ENCODE measurements at regions not wholly inside any gene's neighbourhood (a gene's known extent, or its start where the extent isn't known, plus 50 kb on each side); places are given as distances from the start of the nearest gene placed in this dataset.

DNA sequence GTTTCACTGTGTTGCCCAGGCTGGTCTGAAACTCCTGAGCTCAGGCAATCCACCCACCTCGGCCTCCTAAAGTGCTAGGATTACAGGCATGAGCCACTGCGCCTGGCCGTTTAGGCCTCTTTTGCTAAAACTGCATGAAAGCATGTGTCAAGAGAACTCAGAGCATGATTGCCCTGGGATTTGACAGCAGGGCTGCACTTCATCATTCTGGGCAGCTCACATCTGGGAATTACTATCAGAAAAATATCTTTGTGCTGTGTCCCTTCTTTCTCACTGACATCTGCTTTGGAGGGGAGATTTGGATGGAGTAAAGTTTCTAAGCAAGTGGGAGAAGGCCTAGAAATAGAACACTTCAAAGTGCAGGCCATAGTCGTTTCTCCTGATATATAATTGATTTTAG is 59.6 kb upstream of the EIF2S2 start:
- no peak for TF ChIP-seq EZH2 (IDR thresholded peaks at IDR 0.05; ENCODE audit: low read length, missing control alignments)
- H4K20me1 ChIP-seq (ENCODE audit: control insufficient read depth, extremely low read depth, insufficient read depth, low read length) = no peaks in the 10 kb centered on the region

GRCh38 chr20:34172926-34173325 is 60.9 kb upstream of the EIF2S2 start:
- no peak for DNase-seq (ENCODE audit: low read depth in 2 of 2)
- H3K36me3 ChIP-seq (ENCODE audit: control insufficient read depth, insufficient read depth, low read length) = no peaks in the 10 kb centered on the region
- TF ChIP-seq CTCF (conservative IDR thresholded peaks at IDR 0.05 in 1 of 2, IDR thresholded peaks at IDR 0.05 in 1 of 2; ENCODE audit: low read depth in 1 of 2, low read length in 2 of 2) (no peak), EZH2 (IDR thresholded peaks at IDR 0.05; ENCODE audit: low read length, missing control alignments) (no peak)
- H3K4me2 ChIP-seq (ENCODE audit: extremely low read depth, insufficient read depth, low read length) = no peak overlapping the region
- no peaks in the 10 kb centered on the region for H3K27me3 ChIP-seq (ENCODE audit: control insufficient read depth, insufficient read depth, low read length)
- no peaks in the 10 kb centered on the region for H3K9me3 ChIP-seq (ENCODE audit: control insufficient read depth, insufficient read depth, low read depth, low read length)
- no peaks in the 10 kb centered on the region for H4K20me1 ChIP-seq (ENCODE audit: control insufficient read depth, extremely low read depth, insufficient read depth, low read length)
- no peak overlapping the region for H3K27ac ChIP-seq (ENCODE audit: insufficient read depth, low read length)
- no peaks in the 10 kb centered on the region for H3K4me1 ChIP-seq (ENCODE audit: control insufficient read depth, extremely low read depth, insufficient read depth, low read length)
- H3K9ac ChIP-seq (ENCODE audit: insufficient read depth, low read length) = no peak overlapping the region
- no peak overlapping the region for H2AFZ ChIP-seq (ENCODE audit: low read length)
- no peaks in the 10 kb centered on the region for H3K79me2 ChIP-seq (ENCODE audit: control insufficient read depth, insufficient read depth, low read length)
- H3K4me3 ChIP-seq (replicated peaks in 1 of 4; ENCODE audit: control extremely low read depth in 1 of 4, insufficient read depth in 1 of 4, low read depth in 3 of 4, low read length in 4 of 4) = no peak overlapping the region

More for the DNA sequence above, 59.6 kb upstream of the EIF2S2 start:
- no peaks in the 10 kb centered on the region for H3K27me3 ChIP-seq (ENCODE audit: control insufficient read depth, insufficient read depth, low read length)
- H2AFZ ChIP-seq (ENCODE audit: low read length) = no peak overlapping the region
- no peaks in the 10 kb centered on the region for H3K9me3 ChIP-seq (ENCODE audit: control insufficient read depth, insufficient read depth, low read depth, low read length)
- no peak overlapping the region for H3K4me2 ChIP-seq (ENCODE audit: extremely low read depth, insufficient read depth, low read length)
- no peak overlapping the region for H3K27ac ChIP-seq (ENCODE audit: insufficient read depth, low read length)
- no peak overlapping the region for H3K9ac ChIP-seq (ENCODE audit: insufficient read depth, low read length)
- no peak overlapping the region for H3K4me3 ChIP-seq (replicated peaks in 1 of 4; ENCODE audit: control extremely low read depth in 1 of 4, insufficient read depth in 1 of 4, low read depth in 3 of 4, low read length in 4 of 4)
- H3K36me3 ChIP-seq (ENCODE audit: control insufficient read depth, insufficient read depth, low read length) = no peaks in the 10 kb centered on the region
- H3K4me1 ChIP-seq (ENCODE audit: control insufficient read depth, extremely low read depth, insufficient read depth, low read length) = no peaks in the 10 kb centered on the region
- H3K79me2 ChIP-seq (ENCODE audit: control insufficient read depth, insufficient read depth, low read length) = no peaks in the 10 kb centered on the region
- no peak for DNase-seq (ENCODE audit: low read depth in 2 of 2)

DNA sequence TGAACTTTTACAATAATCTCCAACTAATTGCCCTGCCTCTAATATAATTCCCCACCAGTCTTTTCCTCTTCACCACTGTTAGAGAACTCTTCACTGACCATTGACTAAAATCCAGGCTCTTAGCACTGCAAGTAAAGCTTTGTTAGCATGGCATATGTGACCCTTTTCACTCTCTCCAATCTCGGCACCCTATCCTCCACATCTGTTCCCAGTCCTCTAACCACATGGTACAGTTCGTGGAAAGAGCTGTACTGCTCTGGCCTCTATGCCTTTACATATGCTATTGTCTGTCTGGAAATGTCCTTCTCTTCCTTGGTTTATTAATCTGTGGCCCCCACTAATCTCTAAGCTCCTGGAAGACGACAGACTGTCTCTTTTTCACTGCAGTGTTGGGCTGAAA is 63.0 kb upstream of the EIF2S2 start:
- Histone ChIP-seq H3K4me3 (replicated peaks in 1 of 4; ENCODE audit: control extremely low read depth in 1 of 4, insufficient read depth in 1 of 4, low read depth in 3 of 4, low read length in 4 of 4) (no peak overlapping the region), H4K20me1 (ENCODE audit: control insufficient read depth, extremely low read depth, insufficient read depth, low read length) (no peaks in the 10 kb centered on the region), H3K79me2 (ENCODE audit: control insufficient read depth, insufficient read depth, low read length) (no peaks in the 10 kb centered on the region), H3K36me3 (ENCODE audit: control insufficient read depth, insufficient read depth, low read length) (no peaks in the 10 kb centered on the region), H3K27ac (ENCODE audit: insufficient read depth, low read length) (no peak overlapping the region), H3K9ac (ENCODE audit: insufficient read depth, low read length) (no peak overlapping the region), H3K4me2 (ENCODE audit: extremely low read depth, insufficient read depth, low read length) (no peak overlapping the region), H3K9me3 (ENCODE audit: control insufficient read depth, insufficient read depth, low read depth, low read length) (no peaks in the 10 kb centered on the region), H2AFZ (ENCODE audit: low read length) (no peak overlapping the region), H3K27me3 (ENCODE audit: control insufficient read depth, insufficient read depth, low read length) (no peaks in the 10 kb centered on the region), H3K4me1 (ENCODE audit: control insufficient read depth, extremely low read depth, insufficient read depth, low read length) (no peaks in the 10 kb centered on the region)
- TF ChIP-seq CTCF (conservative IDR thresholded peaks at IDR 0.05 in 1 of 2, IDR thresholded peaks at IDR 0.05 in 1 of 2; ENCODE audit: low read depth in 1 of 2, low read length in 2 of 2) (no peak), EZH2 (IDR thresholded peaks at IDR 0.05; ENCODE audit: low read length, missing control alignments) (no peak)
- DNase-seq (ENCODE audit: low read depth in 2 of 2) = no peak

Measured in fibroblast of lung (primary cell).